HG03457 (cell line): ENCODE measurements at regions not wholly inside any gene's neighbourhood (a gene's known extent, or its start where the extent isn't known, plus 50 kb on each side); places are given as distances from the start of the nearest gene placed in this dataset.

Experiments used
- ATAC-seq: cut with Tn5 transposase; IDR thresholded peaks from one replicate; pipeline ENCODE4 v1.9.1; 2021; ENCODE audit warnings: moderate number of reproducible peaks; ENCODE audit not compliant: unreplicated experiment

DNA sequence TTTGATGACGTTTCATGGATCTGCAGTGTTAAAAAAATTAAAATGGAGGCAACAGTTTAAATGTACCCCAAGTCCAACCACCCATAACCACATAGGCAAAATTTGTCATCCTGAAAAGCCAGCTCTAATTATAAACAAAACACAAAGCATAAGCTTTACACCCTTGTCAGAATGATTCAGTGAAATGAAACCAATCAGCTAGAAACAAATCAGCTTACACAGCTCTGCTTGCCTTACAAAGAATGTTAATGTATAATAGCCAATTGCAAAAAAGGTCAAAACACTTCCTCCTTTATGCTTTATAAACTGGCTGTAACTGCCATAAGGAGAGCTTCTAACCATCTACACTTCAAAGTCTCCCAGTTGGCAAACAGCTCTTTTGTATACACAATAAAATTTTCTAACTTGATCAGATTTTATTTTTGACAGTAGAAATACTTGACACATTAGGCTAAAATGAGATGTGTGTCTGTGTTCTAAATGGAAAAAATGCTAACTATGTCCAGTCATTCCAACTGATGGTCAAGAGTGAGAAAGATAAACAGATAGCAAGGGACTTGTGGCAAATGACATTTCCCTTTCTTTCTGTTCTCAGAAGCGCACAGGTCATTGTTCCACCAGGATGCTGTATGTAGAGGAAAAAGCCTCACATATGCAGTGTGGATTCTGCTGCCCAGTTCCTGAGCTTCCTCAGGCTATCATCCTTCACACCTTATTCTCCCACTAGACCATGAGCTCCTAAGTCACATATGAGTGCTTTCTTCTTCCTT, 344.3 kb upstream of the ID4 start:
- ATAC-seq = no peak

DNA sequence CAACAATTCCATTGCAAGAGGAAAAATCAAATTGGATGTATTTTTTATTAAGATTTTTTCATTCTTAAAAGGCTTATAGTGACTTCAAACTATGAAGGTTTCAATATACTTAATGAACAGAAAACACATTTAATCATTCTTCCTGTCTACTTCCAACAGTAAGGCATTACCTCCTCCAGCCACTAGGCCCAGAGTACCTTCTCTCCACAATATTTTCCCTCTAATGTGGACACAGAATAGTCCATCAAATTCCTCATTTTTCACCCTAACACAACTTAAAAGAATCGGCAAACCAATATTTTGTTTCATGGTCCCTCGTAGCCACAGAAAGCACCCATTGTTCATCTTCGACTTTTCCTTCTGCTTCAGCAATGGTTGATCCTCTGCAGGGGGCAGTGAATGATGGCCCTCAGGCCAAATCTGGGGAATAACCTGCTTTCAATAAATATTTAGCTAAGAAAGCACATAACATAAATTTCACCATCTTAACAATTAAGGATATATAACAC, 335.4 kb upstream of the ID4 start:
- no peak for ATAC-seq

DNA sequence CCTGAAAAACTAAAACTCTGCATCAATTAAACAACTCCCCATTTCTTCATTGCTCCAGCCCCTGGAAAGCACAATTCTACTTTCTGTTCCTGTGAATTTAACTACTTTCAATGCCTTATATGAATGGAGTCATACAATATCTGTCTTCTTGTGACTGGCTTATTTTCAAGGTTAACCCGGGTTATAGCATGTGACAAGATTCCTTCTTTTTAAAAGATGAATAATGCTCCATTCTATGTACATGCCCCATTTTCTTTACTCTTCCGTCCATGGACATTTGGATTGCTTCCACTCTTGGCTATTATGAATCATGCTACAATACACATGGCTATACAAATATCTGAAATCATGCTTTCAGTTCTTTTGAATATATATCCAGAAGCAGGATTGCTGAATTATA, 334.9 kb upstream of the ID4 start:
- no peak for ATAC-seq

DNA sequence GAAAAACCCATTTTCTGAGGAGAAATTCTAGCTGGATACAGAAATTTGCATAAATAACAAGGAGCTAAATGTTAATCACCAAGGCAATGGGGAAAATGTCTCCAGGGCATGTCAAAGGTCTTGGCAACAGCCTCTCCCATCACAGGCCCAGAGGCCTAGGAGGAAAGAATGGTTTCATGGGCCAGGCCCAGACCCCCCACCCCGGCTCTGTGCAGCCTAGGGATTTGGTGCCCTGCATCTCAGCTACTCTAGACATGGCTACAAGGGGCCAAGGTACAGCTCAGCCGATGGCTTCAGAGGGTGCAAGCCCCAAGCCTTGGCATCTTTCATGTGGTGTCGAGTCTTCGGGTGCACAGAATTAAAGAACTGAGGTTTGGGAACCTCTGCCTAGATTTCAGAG, 321.2 kb upstream of the ID4 start:
- no peak for ATAC-seq

DNA sequence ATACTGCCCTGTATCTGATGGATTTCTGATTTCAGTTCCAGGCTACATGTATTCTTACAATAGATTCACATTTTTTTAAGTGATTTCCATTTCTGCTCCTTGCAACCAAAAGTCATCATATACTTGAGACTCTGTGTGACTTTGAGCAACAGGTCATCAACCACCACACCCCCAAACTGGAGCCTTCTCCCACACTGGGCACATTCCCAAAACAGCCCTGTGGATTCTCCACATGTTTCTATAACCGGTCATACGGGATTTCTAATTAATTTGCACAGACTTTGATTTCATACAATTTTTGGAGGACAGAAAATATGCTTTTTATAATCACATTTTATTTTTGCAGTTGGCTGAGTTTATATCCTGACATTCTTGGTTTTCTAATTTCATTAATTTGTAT, 317.2 kb upstream of the ID4 start:
- ATAC-seq = no peak

DNA sequence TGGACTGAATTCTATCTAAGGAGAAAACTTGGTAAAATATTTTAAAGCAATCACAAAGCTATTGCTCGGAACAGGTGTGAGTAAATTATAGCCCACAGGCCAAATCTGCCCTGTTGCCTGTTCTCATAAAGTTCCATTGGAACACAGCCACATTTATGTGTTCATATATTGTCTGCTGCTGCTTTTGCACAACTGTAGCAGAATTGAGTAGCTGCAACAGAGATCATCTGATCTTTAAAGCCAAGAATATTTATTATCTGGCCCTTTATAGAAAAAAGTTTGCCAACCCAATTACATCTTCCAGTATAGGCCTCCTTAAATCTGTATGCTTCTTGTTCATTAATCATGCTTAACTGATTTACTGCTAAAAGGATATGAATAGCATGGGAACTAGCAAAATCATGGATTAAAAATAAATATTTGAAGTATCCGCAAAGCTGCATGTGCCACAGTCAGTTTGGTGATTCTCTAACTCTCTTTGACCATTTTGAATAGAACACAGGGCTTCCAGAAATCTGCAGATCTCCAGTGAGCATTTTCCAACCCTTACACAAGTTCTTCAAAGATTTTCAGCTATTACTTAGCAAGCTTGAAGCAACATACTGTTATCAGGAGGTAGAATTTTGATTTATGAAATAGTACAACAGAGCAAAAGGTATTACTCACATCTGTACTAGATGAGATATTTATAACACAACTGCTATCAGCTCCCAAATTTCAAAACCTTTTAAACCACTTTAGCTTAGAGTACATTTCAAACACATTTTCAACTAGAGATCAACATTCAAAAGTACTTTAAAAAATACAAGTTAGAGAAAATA, 312.6 kb upstream of the ID4 start:
- ATAC-seq = no peak

DNA sequence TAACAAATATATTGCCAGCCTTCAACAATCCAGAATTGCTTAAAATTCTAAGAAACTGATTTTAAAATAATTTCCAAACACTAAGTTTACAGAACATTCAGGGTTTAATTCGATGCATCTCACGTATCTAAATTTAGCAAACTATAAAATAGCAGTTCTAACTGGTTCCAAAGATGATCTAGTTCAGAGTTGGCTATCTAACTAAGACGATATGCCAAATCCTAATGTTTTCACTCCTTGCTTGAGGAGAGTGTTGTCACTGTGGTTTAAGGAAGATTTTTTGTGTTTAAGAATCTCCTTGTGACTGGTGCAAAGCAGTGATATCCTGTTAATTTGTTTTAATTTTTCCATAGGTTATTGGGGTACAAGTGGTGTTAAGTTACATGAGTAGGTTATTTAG, 311.5 kb upstream of the ID4 start:
- no peak for ATAC-seq

DNA sequence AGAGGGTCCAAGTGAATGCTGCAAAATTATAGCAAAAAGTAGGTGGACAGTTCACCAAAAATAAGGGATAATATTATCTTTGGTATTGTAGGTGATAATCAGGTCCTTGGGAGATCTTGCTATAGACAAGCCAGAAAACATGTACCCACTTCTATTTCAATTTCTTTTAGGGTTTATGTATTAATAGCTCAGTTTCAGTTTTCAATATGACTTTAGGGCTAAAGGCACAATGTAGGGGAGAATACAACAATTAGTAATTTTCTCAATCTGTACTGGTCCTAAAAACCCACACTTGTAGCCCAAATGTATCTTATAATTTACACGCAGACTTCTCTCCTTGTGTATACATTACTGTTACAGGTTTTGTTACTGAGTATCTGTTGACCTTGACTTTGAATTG, 307.0 kb upstream of the ID4 start:
- no peak for ATAC-seq

DNA sequence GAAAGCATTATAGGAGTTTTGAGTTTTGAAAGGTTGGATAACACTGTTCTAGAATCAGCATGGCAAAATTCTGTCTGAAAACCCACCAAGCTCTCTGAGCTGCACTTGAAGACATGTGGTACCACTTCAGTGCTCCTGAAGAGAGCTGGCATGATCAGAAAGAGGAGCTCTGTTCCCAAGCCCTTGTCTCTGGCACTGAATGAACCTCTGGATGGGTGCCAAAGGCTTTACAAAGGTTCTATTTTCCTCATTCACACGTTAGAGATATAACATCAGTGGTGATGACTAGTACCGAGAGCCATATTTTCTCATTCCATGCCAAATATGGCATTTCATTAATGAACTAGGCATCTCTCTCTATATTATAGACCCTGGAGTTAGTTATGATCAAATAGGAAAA, 301.8 kb upstream of the ID4 start:
- ATAC-seq = no peak

DNA sequence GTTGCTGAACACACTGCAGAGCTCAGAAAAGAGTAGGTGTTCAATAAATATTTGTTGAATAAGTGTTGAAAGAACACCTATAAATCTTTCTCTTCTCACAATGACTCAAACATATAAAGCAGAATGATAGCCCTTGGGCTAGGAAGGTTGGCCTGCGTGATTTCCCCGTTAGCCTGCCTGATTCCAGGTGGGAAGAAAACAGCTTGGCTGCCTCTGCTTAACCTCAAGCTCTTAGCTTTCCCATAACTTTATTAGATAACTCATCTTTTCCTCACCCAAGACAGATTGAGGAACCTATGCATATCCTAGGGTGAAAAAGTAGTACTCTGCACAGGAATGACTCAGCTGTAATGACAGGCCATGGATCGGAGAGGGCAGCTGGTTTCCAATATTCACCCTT, 300.3 kb upstream of the ID4 start:
- no peak for ATAC-seq

DNA sequence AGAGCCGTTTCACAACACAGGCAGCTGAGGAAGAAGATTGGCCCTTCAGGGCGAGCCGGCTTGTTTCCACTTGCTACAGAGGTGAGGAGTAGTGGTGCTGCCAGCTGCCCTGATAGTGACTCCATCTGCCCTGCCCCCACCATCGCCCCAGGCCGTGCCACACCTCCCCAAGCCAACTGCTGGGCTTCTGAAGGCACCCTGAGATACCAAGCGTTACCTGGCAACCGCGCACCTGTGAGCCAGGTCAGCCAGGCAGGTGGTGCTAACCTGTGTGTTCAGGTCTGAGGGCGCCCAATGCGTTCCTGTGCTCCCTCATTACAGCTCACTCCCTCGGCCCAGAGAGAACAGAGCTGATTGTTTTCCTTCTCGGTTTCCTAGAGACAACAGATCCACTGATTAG, 299.1 kb upstream of the ID4 start:
- no peak for ATAC-seq

DNA sequence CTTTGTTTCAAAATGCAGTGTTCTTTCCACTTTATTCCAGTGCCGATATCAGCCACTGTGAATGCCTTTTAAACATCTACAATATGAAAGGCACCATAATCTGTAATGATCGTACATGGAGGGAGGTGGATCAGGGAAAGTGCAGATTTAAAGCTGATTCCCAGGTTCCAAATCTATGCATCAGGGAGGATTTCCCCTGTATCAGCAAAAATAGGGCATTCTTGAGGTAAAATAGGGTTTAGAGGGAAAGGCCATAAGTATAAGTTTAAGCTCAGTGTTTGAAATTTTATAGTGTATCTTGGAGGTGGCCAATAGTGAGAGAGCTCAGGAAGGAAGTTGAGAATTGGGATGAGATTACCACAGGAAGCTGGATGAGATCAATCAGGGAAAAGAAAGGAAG, 289.7 kb upstream of the ID4 start:
- no peak for ATAC-seq

DNA sequence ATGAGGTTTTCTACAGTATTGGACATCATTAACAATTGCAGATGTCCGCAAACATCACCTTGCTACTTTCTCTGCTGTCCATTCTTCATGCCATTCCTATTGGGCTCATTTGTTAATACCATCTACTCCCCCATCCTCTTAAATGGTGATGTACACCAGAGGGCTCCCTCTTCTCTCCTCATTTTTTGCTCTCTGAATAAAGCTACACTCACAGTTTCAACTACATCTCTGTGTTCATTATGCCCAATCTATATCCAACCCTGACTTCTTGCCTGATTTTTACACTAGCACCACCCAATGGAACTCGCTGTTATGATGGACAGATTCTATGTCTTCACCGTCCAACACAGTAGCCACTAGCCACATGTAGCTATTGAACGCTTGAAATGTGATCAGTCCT, 288.1 kb upstream of the ID4 start:
- ATAC-seq = no peak

DNA sequence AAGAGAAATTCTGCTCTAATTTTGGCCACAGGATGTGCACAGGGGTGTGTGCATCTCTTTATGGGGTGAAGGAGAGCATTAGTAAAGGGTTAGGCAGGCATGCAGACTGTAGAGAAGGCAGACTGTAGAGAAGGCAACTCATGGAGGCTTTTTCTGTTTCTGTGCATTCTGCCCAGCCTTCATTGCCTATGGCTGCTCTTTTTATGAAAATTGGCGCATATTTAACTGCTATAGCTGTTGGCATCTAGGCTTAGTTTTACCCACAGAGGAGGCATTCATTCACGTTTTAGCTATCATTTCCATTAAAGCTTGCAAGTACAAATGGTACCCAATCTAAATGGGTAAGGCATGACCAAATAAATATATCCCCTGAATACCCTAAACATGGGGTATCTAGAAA, 286.8 kb upstream of the ID4 start:
- ATAC-seq = no peak

DNA sequence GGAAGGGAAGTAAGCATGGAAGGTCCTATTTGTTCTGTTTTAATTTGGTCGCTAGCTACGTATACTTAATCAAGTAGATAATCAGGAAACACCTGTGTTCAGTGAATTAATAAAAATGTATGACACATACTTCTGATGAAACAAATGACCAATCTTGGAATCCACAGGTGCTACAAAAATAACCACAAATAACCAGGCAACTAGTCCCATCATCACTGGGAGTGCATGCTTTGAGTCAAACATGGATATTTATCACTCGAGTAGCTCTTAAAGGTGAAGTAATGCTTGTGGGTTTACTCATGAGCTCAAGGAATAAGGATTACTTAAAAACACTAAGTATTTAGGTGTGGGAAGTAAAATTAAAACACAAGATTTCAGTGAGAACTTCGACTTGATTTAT, 285.6 kb upstream of the ID4 start:
- ATAC-seq = no peak

DNA sequence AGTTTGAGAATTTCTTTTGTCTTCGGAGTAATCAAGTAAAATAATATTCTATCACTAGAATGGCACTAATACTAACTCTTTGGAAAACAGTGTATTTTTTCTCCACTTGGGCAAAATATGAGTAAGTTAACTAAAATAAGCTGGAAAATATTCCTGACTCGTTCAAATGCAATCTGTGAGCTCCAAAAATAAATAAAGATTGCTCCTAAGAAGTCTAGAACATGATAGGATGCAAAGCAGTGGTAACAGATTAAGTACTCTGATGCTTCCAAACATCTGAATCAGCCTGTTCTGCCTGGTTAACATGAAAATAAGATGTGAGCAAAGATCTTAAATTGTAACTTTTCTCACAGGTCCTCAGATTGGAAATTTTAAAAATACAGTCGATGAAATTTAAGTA, 285.1 kb upstream of the ID4 start:
- ATAC-seq = no peak

DNA sequence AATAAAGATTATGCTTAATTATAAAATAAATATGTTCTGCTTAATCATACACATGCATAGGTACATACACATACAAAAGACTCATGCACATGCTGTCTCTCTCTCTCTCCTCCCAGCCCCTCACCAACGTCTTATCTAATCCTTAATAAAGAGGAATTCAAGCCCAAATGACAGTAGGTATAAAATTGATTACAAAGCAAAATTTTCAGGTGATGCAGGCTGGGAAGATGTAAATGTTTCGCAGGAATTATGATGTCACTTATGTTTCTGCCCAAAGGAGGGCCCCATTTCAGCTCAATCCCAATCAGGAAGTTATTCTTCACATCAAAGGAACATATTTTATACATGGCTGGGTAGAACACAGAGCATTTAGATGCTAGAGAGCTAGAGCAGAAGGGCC, 284.6 kb upstream of the ID4 start:
- ATAC-seq = no peak

DNA sequence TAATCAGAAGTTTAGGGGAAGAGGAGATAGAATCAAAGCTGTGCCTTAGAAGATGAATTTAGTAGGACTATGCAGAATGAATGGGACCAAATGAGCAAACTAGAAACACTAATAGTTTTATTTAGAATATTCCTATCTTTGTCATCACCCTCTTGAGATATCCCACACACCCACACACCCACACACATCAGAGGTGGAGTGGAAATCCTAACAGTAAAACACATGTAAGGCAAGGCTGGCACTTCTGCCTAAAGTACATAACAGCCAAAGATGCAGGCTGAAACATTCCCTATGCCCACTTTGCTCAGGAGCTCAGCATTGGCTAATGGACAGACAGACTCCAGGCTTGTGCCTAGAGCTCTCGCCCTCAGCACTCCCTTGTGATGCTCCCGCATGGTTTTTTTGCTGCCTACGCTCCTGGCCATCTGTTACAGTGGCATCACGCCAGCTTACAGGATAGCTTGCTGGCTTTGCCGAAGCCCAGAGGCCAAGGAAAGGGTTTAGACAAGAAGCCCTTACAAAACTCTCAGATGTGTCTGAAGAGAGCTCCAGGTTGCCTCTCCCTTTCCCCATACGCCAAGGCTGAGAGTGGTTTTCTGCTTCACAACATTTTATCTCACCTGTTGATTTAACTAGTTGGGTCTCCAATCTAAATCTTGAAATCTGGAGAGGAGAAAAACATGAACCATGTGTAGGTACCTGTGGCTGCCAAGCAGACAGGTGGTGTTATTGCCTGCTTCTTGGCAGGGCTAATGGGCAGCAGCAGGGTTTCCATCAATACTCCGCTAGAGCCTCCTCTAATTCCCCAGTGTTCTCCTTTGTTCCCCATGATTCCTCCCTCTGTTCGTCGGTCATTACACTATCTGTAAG, 282.6 kb upstream of the ID4 start:
- no peak for ATAC-seq

DNA sequence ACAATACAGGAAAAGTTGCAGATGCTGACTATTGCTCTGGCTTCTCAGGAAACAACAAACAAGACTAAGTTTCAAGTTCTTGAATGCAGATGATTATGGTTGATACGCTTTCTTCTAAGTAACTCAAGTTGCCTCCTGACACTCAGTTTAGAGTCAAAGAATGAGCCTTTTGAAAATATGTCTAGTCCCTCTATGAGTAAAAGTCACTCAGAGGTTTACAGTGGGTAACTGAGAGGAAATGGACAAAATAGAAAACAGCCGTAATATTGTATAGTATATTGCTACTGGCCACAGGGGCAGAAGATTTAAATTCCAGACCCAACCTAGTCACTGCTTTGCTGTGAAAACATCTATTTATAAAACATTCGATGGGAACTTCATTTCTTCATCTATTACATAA, 280.0 kb upstream of the ID4 start:
- no peak for ATAC-seq

DNA sequence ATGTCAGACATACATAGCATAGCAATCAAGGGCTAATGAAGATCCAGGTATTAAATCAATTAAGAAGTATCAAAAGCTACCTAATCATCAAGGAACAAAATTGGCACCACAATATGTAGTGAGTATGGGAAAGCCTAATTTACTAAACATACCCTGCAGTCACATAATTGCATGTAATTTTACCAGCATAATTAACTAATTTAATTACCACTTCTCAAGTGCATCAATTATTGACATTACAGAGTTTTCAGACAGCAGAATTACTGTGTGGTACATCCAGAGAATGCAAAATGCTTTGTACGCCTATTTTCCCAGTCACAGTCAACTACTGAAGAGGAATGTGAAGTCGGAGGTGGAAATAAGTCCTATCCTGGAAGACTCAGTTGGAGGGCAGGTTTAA, 279.0 kb upstream of the ID4 start:
- ATAC-seq = no peak

DNA sequence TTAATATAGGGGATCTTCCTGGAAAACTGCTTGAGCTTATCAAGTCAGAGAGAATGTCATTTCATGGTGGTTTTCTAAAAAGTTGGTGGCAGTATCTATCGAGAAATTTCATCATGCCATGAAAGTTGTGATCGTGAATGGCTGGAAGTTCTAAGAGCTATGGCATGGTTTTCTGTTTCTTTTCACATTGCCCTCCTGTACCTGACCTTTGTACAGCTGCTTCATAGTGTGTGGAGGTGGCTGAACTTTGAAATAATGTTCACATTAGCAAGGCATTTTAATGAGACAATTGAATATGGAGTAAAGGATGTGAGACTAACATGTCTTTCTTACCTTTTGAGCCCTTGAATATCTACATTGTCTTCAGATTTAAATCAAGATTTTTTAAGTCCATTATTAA, 278.2 kb upstream of the ID4 start:
- no peak for ATAC-seq
